ENCODE measurements at regions not wholly inside any gene's neighbourhood (a gene's known extent, or its start where the extent isn't known, plus 50 kb on each side); places are given as distances from the start of the nearest gene placed in this dataset.

GRCh38 chr2:7719876-7720275 is 802.7 kb downstream of the RNF144A start:
- no peak for DNase-seq (ENCODE audit: extremely low read depth in 1 of 4, low spot score in 3 of 4)
- no peaks in the 10 kb centered on the region for H3K9me3 ChIP-seq (replicated peaks; ENCODE audit: control insufficient read depth, insufficient read depth, low read depth, low read length)
- H3K27ac ChIP-seq (ENCODE audit: extremely low read depth, low read depth, low read length) = no peak overlapping the region
- ATAC-seq = no peak
- H2AFZ ChIP-seq (ENCODE audit: low read depth, low read length) = no peak overlapping the region
- no peak overlapping the region for H3K4me2 ChIP-seq (ENCODE audit: insufficient read depth, low read length)
- no peaks in the 10 kb centered on the region for H3K36me3 ChIP-seq (ENCODE audit: control insufficient read depth, insufficient read depth, low read length)
- ChIA-PET CTCF (ENCODE audit: low intra/inter-chr PET ratio) (no interaction called here), POLR2A (no interaction called here)
- no peak for FAIRE-seq
- BruUV-seq (replicated peaks) = no TSS peak
- no peaks in the 10 kb centered on the region for H3K4me1 ChIP-seq (replicated peaks in 1 of 2; ENCODE audit: control insufficient read depth in 2 of 2, insufficient read depth in 2 of 2, low read length in 2 of 2)
- H3K9me1 ChIP-seq (ENCODE audit: control insufficient read depth, insufficient read depth, low read length) = no peaks in the 10 kb centered on the region
- no peaks in the 10 kb centered on the region for H3K79me2 ChIP-seq (ENCODE audit: control insufficient read depth, insufficient read depth, low read length)
- 0% methylated on average over 2 of the region's 2 CpGs for WGBS (ENCODE audit: insufficient coverage, low coverage, missing lambda C conversion rate)
- TF ChIP-seq SRSF3 (IDR thresholded peaks at IDR 0.05; ENCODE audit: insufficient read depth, low read length) (no peak), PYGO2 (tag; IDR thresholded peaks at IDR 0.05) (no peak)
- in situ Hi-C loops (cut with MboI) (no loop called here), intact Hi-C loops (cut with micrococcal nuclease) (no loop called here)
- no peak overlapping the region for H3K4me3 ChIP-seq
- H3K27me3 ChIP-seq (ENCODE audit: control insufficient read depth in 2 of 2, insufficient read depth in 2 of 2, low read length in 2 of 2) = no peaks in the 10 kb centered on the region
- no peaks in the 10 kb centered on the region for H4K20me1 ChIP-seq (replicated peaks; ENCODE audit: control insufficient read depth, insufficient read depth, low read length)
- no peak overlapping the region for H3K9ac ChIP-seq (ENCODE audit: insufficient read depth in 1 of 2, low read depth in 2 of 2, low read length in 2 of 2)

- no peaks in the 10 kb centered on the region for H3K4me1 ChIP-seq (replicated peaks in 1 of 2; ENCODE audit: control insufficient read depth in 2 of 2, insufficient read depth in 2 of 2, low read length in 2 of 2)
- no peaks in the 10 kb centered on the region for H3K79me2 ChIP-seq (ENCODE audit: control insufficient read depth, insufficient read depth, low read length)
- DNase-seq (ENCODE audit: extremely low read depth in 1 of 4, low spot score in 3 of 4) (no peak), ATAC-seq (no peak), FAIRE-seq (no peak)
- no peaks in the 10 kb centered on the region for H3K9me1 ChIP-seq (ENCODE audit: control insufficient read depth, insufficient read depth, low read length)
- H4K20me1 ChIP-seq (replicated peaks; ENCODE audit: control insufficient read depth, insufficient read depth, low read length) = no peaks in the 10 kb centered on the region
- in situ Hi-C loops (cut with MboI) (no loop called here), intact Hi-C loops (cut with micrococcal nuclease) (no loop called here)
- H3K36me3 ChIP-seq (ENCODE audit: control insufficient read depth, insufficient read depth, low read length) = no peaks in the 10 kb centered on the region
- H3K9ac ChIP-seq (ENCODE audit: insufficient read depth in 1 of 2, low read depth in 2 of 2, low read length in 2 of 2) = no peak overlapping the region
- WGBS (ENCODE audit: insufficient coverage, low coverage, missing lambda C conversion rate) = 0% methylated on average over 10 of the region's 10 CpGs
- BruUV-seq (replicated peaks) = no TSS peak
- no peak overlapping the region for H3K4me2 ChIP-seq (ENCODE audit: insufficient read depth, low read length)
- H3K9me3 ChIP-seq (replicated peaks; ENCODE audit: control insufficient read depth, insufficient read depth, low read depth, low read length) = no peaks in the 10 kb centered on the region
- H2AFZ ChIP-seq (ENCODE audit: low read depth, low read length) = no peak overlapping the region
- no peak overlapping the region for H3K27ac ChIP-seq (ENCODE audit: extremely low read depth, low read depth, low read length)
- no peak overlapping the region for H3K4me3 ChIP-seq
- H3K27me3 ChIP-seq (ENCODE audit: control insufficient read depth in 2 of 2, insufficient read depth in 2 of 2, low read length in 2 of 2) = no peaks in the 10 kb centered on the region
- CTCF ChIA-PET (ENCODE audit: low intra/inter-chr PET ratio) = no interaction called here
- POLR2A ChIA-PET = no interaction called here
- TF ChIP-seq SAP30 (IDR thresholded peaks at IDR 0.05; ENCODE audit: borderline replicate concordance, insufficient read depth, low read depth, low read length, poor library complexity, severe bottlenecking) (no peak), THAP12 (CRISPR knock-in tag; IDR thresholded peaks at IDR 0.05) (no peak), NR2C2 (CRISPR knock-in tag; IDR thresholded peaks at IDR 0.05) (no peak), NR2C2 (tag; IDR thresholded peaks at IDR 0.05) (no peak), BRD4 (IDR thresholded peaks at IDR 0.05) (no peak), FOXK2 (conservative IDR thresholded peaks at IDR 0.05 in 1 of 2, IDR thresholded peaks at IDR 0.05 in 1 of 2; ENCODE audit: low read depth in 2 of 2) (no peak), BACH1 (tag; IDR thresholded peaks at IDR 0.05) (no peak), PRPF4 (IDR thresholded peaks at IDR 0.05; ENCODE audit: insufficient read depth, low read depth, low read length, poor library complexity, severe bottlenecking) (no peak), ZC3H11A (IDR thresholded peaks at IDR 0.05; ENCODE audit: low read depth, low read length) (no peak), RBM22 (IDR thresholded peaks at IDR 0.05; ENCODE audit: low read depth, low read length, poor library complexity, severe bottlenecking) (no peak), CXXC5 (CRISPR knock-in tag; IDR thresholded peaks at IDR 0.05) (no peak), SNAPC5 (CRISPR knock-in tag; IDR thresholded peaks at IDR 0.05) (no peak), ZNF121 (CRISPR knock-in tag; conservative IDR thresholded peaks at IDR 0.05) (no peak)
These were observed 804.3 kb downstream of the RNF144A start for GRCh38 chr2:7721413-7721995.

Data from K562 (cell line).